Natural killer cell treated with Interleukin-12 subunit alpha and Interleukin-12 subunit beta and Interleukin-15 and Interleukin-18, amount 100 ng/mL, for 72 hours (primary cell): ENCODE measurements at regions not wholly inside any gene's neighbourhood (a gene's known extent, or its start where the extent isn't known, plus 50 kb on each side); places are given as distances from the start of the nearest gene placed in this dataset.

Source experiments
- ATAC-seq, 2 donors: fragments of 150-1000 bp; cut with Tn5 transposase in 1 of 2; sonication (Bioruptor Pico), chemical (Tn5 transposase) in 1 of 2; 2 replicates each; pipeline ENCODE4 v1.10.0; 2021
- DNase-seq: peaks from one replicate; pipeline ENCODE4 v3.0.0; 2022; ENCODE audit warnings: low spot score
- H3K27ac Mint-ChIP-seq, 2 donors: 1 replicate in 1 of 2; 2 replicates in 1 of 2; pipeline ENCODE4 v1.8.0; 2022; ENCODE audit warnings: mixed read lengths in 2 of 2, mild to moderate bottlenecking in 1 of 2, moderate library complexity in 1 of 2
- H3K27me3 Mint-ChIP-seq, 2 donors: 1 replicate in 1 of 2; 2 replicates in 1 of 2; pipeline ENCODE4 v1.8.0; 2022; ENCODE audit warnings: mixed read lengths in 2 of 2
- H3K36me3 Mint-ChIP-seq: one replicate; pipeline ENCODE4 v1.8.0; 2022; ENCODE audit warnings: mixed read lengths
- H3K4me1 Mint-ChIP-seq, 2 donors: 1 replicate in 1 of 2; 2 replicates in 1 of 2; pipeline ENCODE4 v1.8.0; 2022; ENCODE audit warnings: low read depth in 2 of 2, mixed read lengths in 2 of 2, mild to moderate bottlenecking in 1 of 2
- H3K4me3 Mint-ChIP-seq: one replicate; pipeline ENCODE4 v1.8.0; 2022; ENCODE audit warnings: mixed read lengths
- H3K9me3 Mint-ChIP-seq: 2 replicates; pipeline ENCODE4 v1.8.0; 2022; ENCODE audit warnings: mixed read lengths

DNA sequence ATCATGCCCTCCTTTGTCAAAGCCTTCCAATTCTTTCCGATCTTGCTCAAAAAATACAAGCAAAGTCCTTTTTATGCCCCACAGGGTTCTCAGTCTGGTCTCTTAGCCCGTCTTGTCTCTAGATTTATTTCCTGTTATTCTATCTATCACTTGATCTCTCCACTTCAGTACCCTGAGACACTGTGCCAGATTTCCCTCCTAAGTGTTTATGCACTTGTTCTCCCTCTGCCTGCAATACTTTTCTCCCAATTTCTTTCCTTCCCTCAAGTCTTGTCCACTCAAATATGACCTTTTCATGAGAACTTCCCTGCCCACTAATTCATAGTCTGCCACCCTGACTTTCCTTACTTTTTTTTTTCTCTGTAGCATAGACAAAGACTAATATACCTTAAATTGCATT, 141.4 kb downstream of the MBL2 start:
- H3K4me1 Mint-ChIP-seq, result no peaks in the 10 kb centered on the region

DNA sequence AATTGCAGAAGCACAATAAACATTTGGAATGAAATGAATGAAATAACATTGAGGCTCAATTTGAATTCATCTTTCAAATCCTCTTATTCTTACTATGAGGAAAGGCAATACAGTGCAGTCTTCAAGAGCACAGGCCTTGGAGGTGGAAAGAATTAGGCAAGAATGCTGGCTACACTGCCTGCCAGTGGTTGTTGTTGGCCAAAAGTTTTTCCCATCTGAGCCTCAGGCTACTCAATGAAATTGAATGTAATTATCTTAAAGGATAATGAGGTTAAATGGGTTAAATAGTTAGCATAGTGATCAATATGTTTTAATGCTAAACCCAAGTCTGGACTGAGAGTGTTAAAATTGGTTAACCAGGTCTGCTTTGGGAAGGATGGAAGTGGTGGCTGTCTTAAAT, 140.9 kb downstream of the MBL2 start:
- DNase-seq (no peak), ATAC-seq (no peak)
- H3K9me3 Mint-ChIP-seq, result peaks cover 5% of the 10 kb centered on the region
- no peaks in the 10 kb centered on the region for H3K36me3 Mint-ChIP-seq
- no peaks in the 10 kb centered on the region for H3K4me1 Mint-ChIP-seq
- H3K4me3 Mint-ChIP-seq, result no peak overlapping the region
- no peaks in the 10 kb centered on the region for H3K27me3 Mint-ChIP-seq
- H3K27ac Mint-ChIP-seq, result no peak overlapping the region

More for the DNA sequence above, 141.4 kb downstream of the MBL2 start:
- Mint-ChIP-seq H3K4me3 (no peak overlapping the region), H3K27me3 (no peaks in the 10 kb centered on the region), H3K36me3 (no peaks in the 10 kb centered on the region), H3K9me3 (peaks cover 5% of the 10 kb centered on the region), H3K27ac (no peak overlapping the region)
- no peak for DNase-seq
- no peak for ATAC-seq

DNA sequence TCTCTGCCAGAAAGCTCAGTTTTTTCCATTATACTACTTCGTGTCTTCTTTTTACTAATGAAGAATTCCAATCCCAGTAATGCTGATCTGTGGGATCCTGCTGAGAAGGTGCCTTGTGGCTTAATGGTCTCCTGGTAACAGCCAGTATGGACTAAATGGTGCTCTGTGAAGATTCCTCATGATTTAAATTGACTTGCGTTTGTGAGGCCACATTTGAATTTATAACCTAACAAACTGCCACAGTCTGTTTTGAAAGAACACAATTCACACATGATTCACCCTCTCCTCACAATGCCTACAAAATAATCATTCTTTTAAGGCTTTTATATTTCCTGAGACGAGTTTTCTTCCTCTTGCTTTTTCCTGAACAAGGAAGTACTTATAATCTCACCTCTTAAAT, 140.0 kb downstream of the MBL2 start:
- Mint-ChIP-seq H3K36me3 (no peaks in the 10 kb centered on the region), H3K4me1 (no peaks in the 10 kb centered on the region), H3K4me3 (no peak overlapping the region), H3K27me3 (no peaks in the 10 kb centered on the region), H3K9me3 (peaks cover 5% of the 10 kb centered on the region), H3K27ac (no peak overlapping the region)
- DNase-seq, result no peak
- no peak for ATAC-seq

DNA sequence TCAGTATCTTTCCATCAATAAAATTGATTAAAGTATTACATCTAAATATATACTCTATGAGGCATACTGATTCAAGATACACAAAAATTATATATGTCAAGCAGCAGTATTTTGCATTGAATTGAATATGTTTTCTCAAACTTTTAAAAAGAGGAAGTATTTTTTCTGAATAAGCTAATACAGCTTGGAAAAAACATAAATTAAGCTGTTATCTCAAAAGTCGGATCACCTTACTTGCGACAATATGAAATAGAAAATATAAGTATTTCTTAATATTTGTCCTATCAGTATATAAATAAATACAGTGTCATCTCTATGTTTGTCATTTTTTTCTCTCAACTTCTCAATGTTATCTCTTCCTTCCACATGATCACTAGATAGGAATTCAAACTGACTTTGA, 139.3 kb downstream of the MBL2 start:
- Mint-ChIP-seq H3K4me3 (no peak overlapping the region), H3K27ac (no peak overlapping the region), H3K36me3 (no peaks in the 10 kb centered on the region), H3K4me1 (no peaks in the 10 kb centered on the region), H3K27me3 (no peaks in the 10 kb centered on the region), H3K9me3 (peaks cover 2% of the 10 kb centered on the region)
- DNase-seq (no peak), ATAC-seq (no peak)

DNA sequence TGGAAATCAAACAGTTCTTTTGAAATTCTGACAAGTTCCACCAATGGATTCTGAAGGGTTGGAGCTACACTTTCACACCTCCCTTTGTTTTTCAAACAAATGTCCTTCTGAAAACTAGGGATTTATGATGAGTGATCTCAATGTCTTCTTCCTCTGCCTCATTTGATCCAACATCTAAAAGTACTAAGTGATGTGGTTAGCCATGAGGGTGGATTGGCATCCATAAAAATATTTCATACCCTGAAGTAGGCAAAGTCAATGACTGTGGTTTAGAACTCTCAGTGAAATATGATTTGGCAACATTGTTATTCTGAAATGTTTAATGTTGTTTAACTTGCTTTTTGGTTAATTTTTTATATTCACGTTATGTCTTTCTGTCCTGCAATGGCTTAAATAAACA, 136.9 kb downstream of the MBL2 start:
- Mint-ChIP-seq H3K36me3 (no peaks in the 10 kb centered on the region), H3K4me1 (no peaks in the 10 kb centered on the region), H3K4me3 (no peak overlapping the region), H3K9me3 (no peaks in the 10 kb centered on the region), H3K27me3 (no peaks in the 10 kb centered on the region), H3K27ac (no peak overlapping the region)
- ATAC-seq (no peak), DNase-seq (no peak)

DNA sequence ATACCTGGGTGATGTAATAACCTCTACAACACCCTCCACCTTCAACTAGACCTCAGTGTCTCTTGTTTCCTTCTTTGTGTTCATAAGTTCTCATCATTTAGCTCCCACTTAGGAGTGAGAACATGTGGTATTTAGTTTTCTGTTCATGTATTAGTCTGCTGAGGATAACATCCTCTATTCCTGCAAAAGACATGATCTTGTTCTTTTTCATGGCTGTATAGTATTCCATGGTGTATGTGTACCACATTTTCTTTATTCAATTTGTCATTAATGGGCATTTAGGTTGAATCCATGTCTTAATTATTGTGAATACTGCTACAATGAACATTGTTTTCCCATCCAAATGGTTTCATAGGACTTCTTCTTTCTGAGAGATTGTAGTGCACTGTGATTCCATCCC, 135.7 kb downstream of the MBL2 start:
- Mint-ChIP-seq H3K4me3 (no peak overlapping the region), H3K4me1 (no peaks in the 10 kb centered on the region), H3K27ac (no peak overlapping the region), H3K36me3 (no peaks in the 10 kb centered on the region), H3K9me3 (no peaks in the 10 kb centered on the region), H3K27me3 (no peaks in the 10 kb centered on the region)
- DNase-seq (no peak), ATAC-seq (no peak)

DNA sequence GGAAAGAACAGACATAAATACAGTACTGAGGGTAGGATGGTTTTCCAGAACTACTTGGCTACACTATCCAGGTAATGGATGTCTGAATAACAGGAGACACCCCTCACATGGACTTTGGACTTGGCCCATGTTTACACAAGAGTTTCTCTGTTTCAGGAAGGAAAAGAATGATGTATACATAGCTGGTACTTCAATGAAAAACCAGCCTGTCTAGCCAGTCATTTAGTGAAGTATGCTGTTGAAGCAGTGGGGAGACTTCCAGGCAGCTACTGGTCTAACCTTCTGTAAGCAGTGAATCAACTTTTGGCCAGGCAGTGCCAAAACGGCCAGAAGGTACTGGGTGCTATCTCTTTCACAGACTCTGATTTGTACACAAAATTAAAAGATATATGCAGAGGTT, 135.0 kb downstream of the MBL2 start:
- no peak overlapping the region for H3K27ac Mint-ChIP-seq
- no peaks in the 10 kb centered on the region for H3K4me1 Mint-ChIP-seq
- H3K9me3 Mint-ChIP-seq, result no peaks in the 10 kb centered on the region
- H3K36me3 Mint-ChIP-seq, result no peaks in the 10 kb centered on the region
- no peak for ATAC-seq
- H3K27me3 Mint-ChIP-seq, result no peaks in the 10 kb centered on the region
- no peak for DNase-seq
- no peak overlapping the region for H3K4me3 Mint-ChIP-seq

DNA sequence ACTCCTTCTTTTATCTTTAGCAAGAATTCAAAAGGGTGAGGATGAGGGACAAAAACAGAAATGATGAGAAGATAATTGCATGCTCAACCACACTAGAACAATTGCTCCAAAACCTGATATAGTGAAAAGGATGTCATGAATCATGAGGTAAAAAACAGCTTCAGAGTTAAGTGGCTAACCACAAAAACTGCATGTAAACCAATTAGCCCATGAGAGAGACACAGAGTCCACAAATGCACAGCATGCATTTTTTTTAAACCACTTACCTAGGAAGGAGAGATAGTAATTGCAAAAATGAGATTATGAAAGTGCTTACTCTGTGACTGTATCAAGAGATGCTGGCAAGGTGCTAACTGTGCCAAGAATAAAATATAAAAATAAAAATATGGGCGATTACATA, 132.9 kb downstream of the MBL2 start:
- no peaks in the 10 kb centered on the region for H3K9me3 Mint-ChIP-seq
- no peaks in the 10 kb centered on the region for H3K36me3 Mint-ChIP-seq
- H3K27me3 Mint-ChIP-seq, result no peaks in the 10 kb centered on the region
- ATAC-seq (no peak), DNase-seq (no peak)
- H3K27ac Mint-ChIP-seq, result no peak overlapping the region
- no peaks in the 10 kb centered on the region for H3K4me1 Mint-ChIP-seq
- no peak overlapping the region for H3K4me3 Mint-ChIP-seq

DNA sequence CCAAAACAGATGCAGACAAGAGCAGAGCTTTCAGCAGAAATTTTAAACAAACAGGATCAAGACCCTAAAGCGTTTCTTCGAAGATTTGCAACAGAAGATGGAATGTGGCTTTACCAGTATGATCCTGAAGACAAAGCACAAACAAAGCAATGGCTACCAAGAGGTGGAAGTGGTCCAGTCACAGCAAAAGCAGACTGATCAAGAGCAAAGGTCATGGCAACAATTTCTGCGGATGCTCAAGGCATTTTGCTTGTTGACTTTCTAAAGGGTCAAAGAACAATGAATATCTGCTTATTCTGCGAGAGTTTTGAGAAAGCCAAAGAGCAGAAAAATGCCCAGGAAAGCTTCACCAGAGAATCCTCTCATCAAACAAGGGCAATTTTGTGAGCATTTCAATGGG, 130.4 kb downstream of the MBL2 start:
- ATAC-seq, result no peak
- Mint-ChIP-seq H3K4me1 (peaks cover 0 to 3% of the 10 kb centered on the region in 2 donors), H3K36me3 (no peaks in the 10 kb centered on the region), H3K9me3 (no peaks in the 10 kb centered on the region), H3K27ac (no peak overlapping the region), H3K27me3 (no peaks in the 10 kb centered on the region), H3K4me3 (no peak overlapping the region)
- DNase-seq, result no peak

DNA sequence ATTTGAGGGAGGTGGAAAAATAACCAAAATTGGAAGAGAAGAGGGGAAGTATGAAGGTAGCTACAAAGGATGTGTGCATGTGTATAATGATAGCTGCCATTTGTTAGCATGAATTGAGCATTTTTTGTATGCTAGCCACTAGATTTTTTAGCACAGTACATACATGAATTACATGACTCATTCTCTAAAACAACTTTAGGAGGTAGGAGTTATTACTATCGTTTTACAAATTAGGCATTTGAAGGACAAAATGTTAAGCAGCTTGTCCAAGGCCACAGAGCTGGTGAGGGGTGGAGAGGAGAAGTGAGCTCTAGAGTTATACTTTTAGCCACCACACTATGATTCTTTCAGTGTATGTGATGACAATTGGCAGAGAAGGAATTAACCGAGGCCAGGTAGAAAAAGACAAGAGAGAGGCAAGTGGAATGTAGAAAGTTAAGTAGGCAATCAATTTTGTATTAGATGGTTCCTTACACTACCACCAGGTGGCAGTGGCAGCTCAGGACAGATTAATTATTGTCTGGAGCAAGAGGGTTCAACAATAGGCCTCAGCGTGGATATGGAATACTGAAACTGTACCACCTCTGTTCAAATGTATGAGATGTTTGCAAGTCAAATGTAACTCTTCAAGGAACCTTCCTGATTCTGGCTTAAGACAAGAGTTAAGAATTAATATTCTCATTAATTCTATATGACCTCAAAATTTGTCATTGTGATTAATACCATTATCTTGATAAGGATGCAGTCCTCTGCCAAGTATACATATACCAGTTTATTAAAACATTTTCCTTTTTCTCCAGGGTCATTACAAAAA, 128.0 kb downstream of the MBL2 start:
- Mint-ChIP-seq H3K36me3 (no peaks in the 10 kb centered on the region), H3K27ac (no peak overlapping the region), H3K9me3 (no peaks in the 10 kb centered on the region), H3K4me3 (no peak overlapping the region), H3K27me3 (no peaks in the 10 kb centered on the region), H3K4me1 (peaks cover 0 to 3% of the 10 kb centered on the region in 2 donors)
- no peak for ATAC-seq
- DNase-seq, result no peak

DNA sequence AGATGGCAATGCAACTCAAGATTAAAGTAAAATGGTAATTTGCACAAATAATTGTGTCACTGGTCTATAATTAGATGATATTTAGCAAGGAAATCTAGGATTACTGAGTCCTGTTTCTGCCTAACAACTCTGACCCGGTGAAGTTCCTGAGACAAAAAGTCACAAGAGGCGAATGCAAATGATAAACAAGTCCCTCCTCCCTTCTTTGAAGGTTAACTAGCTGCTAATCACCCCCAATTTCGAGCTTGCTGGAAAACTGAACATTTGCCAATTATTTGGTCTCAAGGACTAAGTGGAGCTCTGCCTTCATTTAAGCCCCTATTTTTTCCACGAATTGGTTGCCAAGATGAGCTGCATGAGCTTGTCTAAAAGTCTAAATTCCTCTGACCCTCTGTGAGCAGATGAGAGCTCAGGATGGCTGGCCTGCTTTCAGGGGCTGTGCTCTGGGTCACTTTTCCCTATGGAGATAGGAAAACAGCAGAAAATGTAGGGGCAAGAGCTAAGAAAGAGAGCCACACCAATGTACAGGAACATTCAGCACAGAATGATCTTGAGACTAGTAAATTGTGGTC, 127.3 kb downstream of the MBL2 start:
- no peaks in the 10 kb centered on the region for H3K36me3 Mint-ChIP-seq
- H3K4me3 Mint-ChIP-seq, result no peak overlapping the region
- H3K9me3 Mint-ChIP-seq, result no peaks in the 10 kb centered on the region
- no peak overlapping the region for H3K27ac Mint-ChIP-seq
- DNase-seq (no peak), ATAC-seq (no peak)
- peaks cover 0 to 3% of the 10 kb centered on the region in 2 donors for H3K4me1 Mint-ChIP-seq
- H3K27me3 Mint-ChIP-seq, result no peaks in the 10 kb centered on the region

DNA sequence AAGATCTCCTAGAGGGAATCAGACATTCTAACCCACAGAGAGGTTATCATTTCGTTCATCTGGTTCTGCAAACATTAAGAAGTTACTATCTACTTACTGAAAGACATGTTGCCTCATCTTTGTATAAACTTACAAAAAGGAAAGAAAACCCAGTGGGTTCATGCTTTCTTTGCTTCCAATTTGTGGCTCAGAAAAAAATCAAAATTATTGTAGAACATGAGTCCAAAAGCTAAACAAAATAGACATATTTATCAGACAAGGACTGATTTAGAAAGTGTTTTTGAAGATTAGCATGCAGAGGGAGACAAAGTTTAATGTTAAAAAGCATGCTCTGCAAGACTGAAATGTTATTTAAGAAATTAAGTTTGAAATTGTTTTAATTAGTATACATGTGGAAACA, 123.1 kb downstream of the MBL2 start:
- Mint-ChIP-seq H3K27ac (no peak overlapping the region), H3K36me3 (no peaks in the 10 kb centered on the region), H3K27me3 (no peaks in the 10 kb centered on the region), H3K4me1 (peaks cover 0 to 3% of the 10 kb centered on the region in 2 donors), H3K9me3 (no peaks in the 10 kb centered on the region), H3K4me3 (no peak overlapping the region)
- no peak for DNase-seq
- no peak for ATAC-seq

DNA sequence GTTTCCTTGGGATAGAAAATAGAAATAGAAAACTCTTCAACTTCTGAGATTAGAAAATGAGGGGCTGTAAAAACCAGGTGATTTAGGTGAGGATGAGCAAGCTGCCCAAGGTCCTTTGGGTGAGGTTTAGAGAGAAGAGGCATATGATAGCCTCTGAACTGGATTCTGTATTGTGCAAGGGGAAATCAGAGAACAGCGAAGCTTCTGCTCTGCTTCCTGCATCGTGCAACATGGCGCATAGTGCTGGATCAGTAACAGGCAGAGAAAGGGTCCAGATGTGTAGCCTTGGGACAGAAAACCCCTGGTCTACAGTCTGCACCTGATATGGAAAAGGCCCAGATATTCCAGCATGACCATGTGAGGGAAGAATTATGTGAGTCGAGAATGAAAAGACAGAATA, 121.7 kb downstream of the MBL2 start:
- Mint-ChIP-seq H3K27me3 (no peaks in the 10 kb centered on the region), H3K4me3 (no peak overlapping the region), H3K9me3 (no peaks in the 10 kb centered on the region), H3K4me1 (no peaks in the 10 kb centered on the region), H3K27ac (no peak overlapping the region), H3K36me3 (no peaks in the 10 kb centered on the region)
- DNase-seq (no peak), ATAC-seq (no peak)

DNA sequence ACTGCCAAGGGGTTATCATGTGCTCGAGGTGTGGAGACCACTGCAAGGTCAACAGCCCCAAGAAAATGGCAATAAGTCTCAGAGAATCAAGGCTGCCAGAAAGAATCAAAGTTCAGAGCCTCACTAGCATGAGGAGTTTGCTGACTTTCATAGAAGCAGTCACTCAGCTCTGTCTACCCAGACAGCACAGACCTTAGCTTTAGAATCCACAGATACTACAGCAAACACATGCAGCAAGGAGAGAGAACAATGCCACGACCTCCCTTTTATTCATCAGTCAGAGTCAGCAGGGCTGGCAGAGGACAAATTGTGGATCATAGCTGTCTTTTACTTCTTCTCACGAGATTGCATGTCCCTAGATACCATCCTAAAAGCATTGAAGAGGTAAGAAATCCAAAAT, 121.3 kb downstream of the MBL2 start:
- Mint-ChIP-seq H3K4me1 (no peaks in the 10 kb centered on the region), H3K27ac (no peak overlapping the region), H3K27me3 (no peaks in the 10 kb centered on the region), H3K4me3 (no peak overlapping the region), H3K9me3 (no peaks in the 10 kb centered on the region), H3K36me3 (no peaks in the 10 kb centered on the region)
- DNase-seq (no peak), ATAC-seq (no peak)
